ENCODE measurements at regions not wholly inside any gene's neighbourhood (a gene's known extent, or its start where the extent isn't known, plus 50 kb on each side); places are given as distances from the start of the nearest gene placed in this dataset.
"Not testable (repeated sequence)": the region's sequence is repeated elsewhere in the genome, so short reads cannot be mapped to it uniquely, and the experiment has no call there.

DNA sequence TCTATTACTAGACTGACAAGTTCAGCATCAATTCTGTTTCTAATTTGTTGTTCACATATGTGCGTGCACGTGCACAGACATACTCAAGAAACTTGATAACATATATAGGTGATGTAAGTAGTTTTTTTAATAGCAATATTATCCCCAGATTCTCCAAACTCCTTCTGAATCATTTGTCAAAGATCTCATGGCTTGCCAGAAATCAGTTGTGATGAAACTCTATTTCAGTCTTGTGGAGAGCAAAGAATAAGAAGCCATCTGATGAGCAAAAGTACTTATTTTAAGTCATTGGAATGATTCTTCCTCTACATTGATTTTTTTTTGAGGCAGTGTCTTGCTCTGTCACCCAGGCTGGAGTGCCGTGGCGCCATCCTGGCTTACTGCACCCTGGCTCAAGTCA lies 167.0 kb upstream of the TBL1XR1 start:
- intact Hi-C loops (cut with micrococcal nuclease; ENCODE audit: unreplicated experiment): loop anchor here (5.0 to 10.0 kb wide), 3 partner anchors 303 to 783 kb away; no protein-coding TSS in a partner anchor
- ChIA-PET POLR2A (ENCODE audit: unreplicated experiment) (no interaction called here), CTCF (no interaction called here)
- no peak for TF ChIP-seq EZH2 (IDR thresholded peaks at IDR 0.05; ENCODE audit: low read depth)
- Histone ChIP-seq H3K9me3 (ENCODE audit: insufficient read depth, low read depth) (no peaks in the 10 kb centered on the region), H4K20me1 (ENCODE audit: insufficient read depth) (no peaks in the 10 kb centered on the region), H3K27me3 (ENCODE audit: insufficient read depth, low read depth) (no peaks in the 10 kb centered on the region), H2AFZ (no peak overlapping the region), H3K27ac (no peak overlapping the region), H3F3A (ENCODE audit: insufficient read depth, low read depth) (peaks cover 16% of the 10 kb centered on the region), H3K4me3 (no peak overlapping the region), H3K4me2 (no peak overlapping the region), H3K9me2 (ENCODE audit: insufficient read depth) (no peaks in the 10 kb centered on the region), H3K79me2 (ENCODE audit: low read depth) (no peaks in the 10 kb centered on the region), H3K36me3 (ENCODE audit: low read depth) (no peaks in the 10 kb centered on the region), H3K4me1 (replicated peaks; ENCODE audit: insufficient read depth) (peaks cover 27% of the 10 kb centered on the region)
- DNase-seq: no peak
- BruUV-seq (replicated peaks): no TSS peak

DNA sequence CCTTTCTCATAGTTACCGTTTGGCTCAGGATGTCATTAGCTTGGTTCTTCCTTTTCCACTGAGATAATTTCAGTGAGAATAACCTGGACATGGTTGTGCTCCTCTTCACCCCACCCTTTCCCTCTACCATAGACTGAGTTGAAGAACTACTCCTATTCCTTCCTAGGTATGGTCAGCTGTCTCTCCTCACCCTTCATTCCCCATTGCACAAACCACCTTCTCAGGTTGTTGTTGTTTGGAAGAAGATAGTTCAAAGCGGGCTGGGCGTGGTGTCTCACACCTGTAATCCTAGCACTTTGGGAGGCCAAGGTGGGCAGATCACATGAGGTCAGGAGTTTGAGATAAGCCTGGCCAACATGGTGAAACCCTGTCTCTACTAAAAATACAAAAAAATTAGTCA lies 168.0 kb upstream of the TBL1XR1 start:
- intact Hi-C loops (cut with micrococcal nuclease; ENCODE audit: unreplicated experiment): loop anchor here (10.0 kb wide), 1 partner anchor 560 kb away; no protein-coding TSS in a partner anchor
- H4K20me1 ChIP-seq (ENCODE audit: insufficient read depth); H3K4me3 ChIP-seq; H3K79me2 ChIP-seq (ENCODE audit: low read depth); H3F3A ChIP-seq (ENCODE audit: insufficient read depth, low read depth); H3K9me2 ChIP-seq (ENCODE audit: insufficient read depth); CTCF ChIA-PET; H3K27me3 ChIP-seq (ENCODE audit: insufficient read depth, low read depth); H3K27ac ChIP-seq; DNase-seq; POLR2A ChIA-PET (ENCODE audit: unreplicated experiment); BruUV-seq (replicated peaks); H3K36me3 ChIP-seq (ENCODE audit: low read depth); H3K4me2 ChIP-seq; H3K9me3 ChIP-seq (ENCODE audit: insufficient read depth, low read depth); H2AFZ ChIP-seq: not testable (repeated sequence)
- H3K4me1 ChIP-seq (replicated peaks; ENCODE audit: insufficient read depth): peaks cover 20% of the 10 kb centered on the region

DNA sequence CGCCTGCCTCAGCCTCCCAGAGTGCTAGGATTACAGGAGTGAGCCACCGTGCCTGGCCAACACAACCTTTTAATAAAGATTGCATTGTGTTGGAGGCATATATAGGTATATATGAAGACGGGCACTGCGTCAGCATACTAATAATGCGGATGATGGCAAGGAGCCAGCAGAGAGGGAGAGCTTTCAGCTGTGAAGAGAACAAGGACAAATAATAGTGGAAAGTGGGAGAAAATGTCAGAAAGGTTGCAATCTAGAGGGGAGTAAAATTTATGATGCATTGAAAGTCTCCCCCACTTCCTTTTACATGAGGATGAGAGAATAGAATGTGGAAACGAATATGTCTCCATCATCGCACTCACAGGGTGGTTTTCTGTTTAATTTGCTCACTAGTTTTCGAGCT lies 170.5 kb upstream of the TBL1XR1 start:
- no peaks in the 10 kb centered on the region for H4K20me1 ChIP-seq (ENCODE audit: insufficient read depth)
- H3K9me2 ChIP-seq (ENCODE audit: insufficient read depth): no peaks in the 10 kb centered on the region
- no TSS peak for BruUV-seq (replicated peaks)
- no peaks in the 10 kb centered on the region for H3K27me3 ChIP-seq (ENCODE audit: insufficient read depth, low read depth)
- H3K4me2 ChIP-seq: no peak overlapping the region
- no peaks in the 10 kb centered on the region for H3K9me3 ChIP-seq (ENCODE audit: insufficient read depth, low read depth)
- no peak overlapping the region for H3K27ac ChIP-seq
- H3K79me2 ChIP-seq (ENCODE audit: low read depth): no peaks in the 10 kb centered on the region
- H3K36me3 ChIP-seq (ENCODE audit: low read depth): no peaks in the 10 kb centered on the region
- CTCF ChIA-PET: no interaction called here
- intact Hi-C loops (cut with micrococcal nuclease; ENCODE audit: unreplicated experiment): loop anchor here (10.0 kb wide), 1 partner anchor 557 kb away; no protein-coding TSS in a partner anchor
- H3K4me3 ChIP-seq: no peak overlapping the region
- H3F3A ChIP-seq (ENCODE audit: insufficient read depth, low read depth): no peaks in the 10 kb centered on the region
- H2AFZ ChIP-seq: no peak overlapping the region
- POLR2A ChIA-PET (ENCODE audit: unreplicated experiment): interaction anchor here (0.5 kb wide), 1 partner anchor 130 kb away, joined by 5 read pairs; no protein-coding TSS in a partner anchor
- TF ChIP-seq EZH2 (IDR thresholded peaks at IDR 0.05; ENCODE audit: low read depth): no peak
- TF ChIP-seq, protein P1, sequence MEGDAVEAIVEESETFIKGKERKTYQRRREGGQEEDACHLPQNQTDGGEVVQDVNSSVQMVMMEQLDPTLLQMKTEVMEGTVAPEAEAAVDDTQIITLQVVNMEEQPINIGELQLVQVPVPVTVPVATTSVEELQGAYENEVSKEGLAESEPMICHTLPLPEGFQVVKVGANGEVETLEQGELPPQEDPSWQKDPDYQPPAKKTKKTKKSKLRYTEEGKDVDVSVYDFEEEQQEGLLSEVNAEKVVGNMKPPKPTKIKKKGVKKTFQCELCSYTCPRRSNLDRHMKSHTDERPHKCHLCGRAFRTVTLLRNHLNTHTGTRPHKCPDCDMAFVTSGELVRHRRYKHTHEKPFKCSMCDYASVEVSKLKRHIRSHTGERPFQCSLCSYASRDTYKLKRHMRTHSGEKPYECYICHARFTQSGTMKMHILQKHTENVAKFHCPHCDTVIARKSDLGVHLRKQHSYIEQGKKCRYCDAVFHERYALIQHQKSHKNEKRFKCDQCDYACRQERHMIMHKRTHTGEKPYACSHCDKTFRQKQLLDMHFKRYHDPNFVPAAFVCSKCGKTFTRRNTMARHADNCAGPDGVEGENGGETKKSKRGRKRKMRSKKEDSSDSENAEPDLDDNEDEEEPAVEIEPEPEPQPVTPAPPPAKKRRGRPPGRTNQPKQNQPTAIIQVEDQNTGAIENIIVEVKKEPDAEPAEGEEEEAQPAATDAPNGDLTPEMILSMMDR (conservative IDR thresholded peaks at IDR 0.05): no peak
- DNase-seq: no peak
- H3K4me1 ChIP-seq (replicated peaks; ENCODE audit: insufficient read depth): peaks cover 2% of the 10 kb centered on the region; the same call in 1 of the 2 replicates

DNA sequence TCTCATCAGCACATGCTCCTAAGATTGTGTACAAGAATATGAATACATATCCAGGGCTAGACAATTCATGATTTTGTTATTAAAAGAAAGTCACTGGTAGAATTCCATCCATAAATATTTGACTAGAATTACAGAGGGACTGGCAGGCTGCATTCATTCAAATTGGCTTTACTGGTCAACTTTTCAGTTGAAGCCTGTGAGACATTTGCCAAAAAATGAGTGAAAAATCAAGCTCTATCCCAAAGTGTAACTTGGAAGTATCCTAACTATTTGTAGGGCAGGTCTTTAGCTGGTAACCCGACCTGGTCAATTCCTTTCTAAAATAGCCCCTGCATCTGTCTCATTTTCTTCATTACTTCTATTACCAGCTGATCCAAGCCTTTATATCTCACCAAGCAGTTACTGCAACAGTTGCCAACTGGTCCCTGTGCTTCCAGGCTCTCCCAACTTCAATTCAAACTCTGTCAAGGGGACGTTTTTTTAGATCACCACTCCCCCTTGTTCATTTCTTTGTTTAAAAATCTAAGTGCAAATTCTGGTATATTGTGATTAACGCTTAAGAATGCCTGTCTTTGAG lies 173.1 kb upstream of the TBL1XR1 start:
- no peak overlapping the region for H3K4me3 ChIP-seq
- H3K4me2 ChIP-seq: no peak overlapping the region
- ChIA-PET CTCF (no interaction called here), POLR2A (ENCODE audit: unreplicated experiment) (no interaction called here)
- H3K4me1 ChIP-seq (replicated peaks; ENCODE audit: insufficient read depth): no peaks in the 10 kb centered on the region
- intact Hi-C loops (cut with micrococcal nuclease; ENCODE audit: unreplicated experiment): no loop called here
- no peaks in the 10 kb centered on the region for H4K20me1 ChIP-seq (ENCODE audit: insufficient read depth)
- no TSS peak for BruUV-seq (replicated peaks)
- no peaks in the 10 kb centered on the region for H3K9me3 ChIP-seq (ENCODE audit: insufficient read depth, low read depth)
- no peaks in the 10 kb centered on the region for H3K9me2 ChIP-seq (ENCODE audit: insufficient read depth)
- H3K27me3 ChIP-seq (ENCODE audit: insufficient read depth, low read depth): no peaks in the 10 kb centered on the region
- DNase-seq: no peak
- TF ChIP-seq, protein P1 (conservative IDR thresholded peaks at IDR 0.05): no peak
- no peak for TF ChIP-seq EZH2 (IDR thresholded peaks at IDR 0.05; ENCODE audit: low read depth)
- H3K27ac ChIP-seq: no peak overlapping the region
- H2AFZ ChIP-seq: no peak overlapping the region
- no peaks in the 10 kb centered on the region for H3K36me3 ChIP-seq (ENCODE audit: low read depth)
- H3F3A ChIP-seq (ENCODE audit: insufficient read depth, low read depth): no peaks in the 10 kb centered on the region
- no peaks in the 10 kb centered on the region for H3K79me2 ChIP-seq (ENCODE audit: low read depth)

Measured in PC-9 (cell line).